NCI-H2227 treated with DMSO at 0.1 percent for 48 hours (cell line): ENCODE measurements at regions not wholly inside any gene's neighbourhood (a gene's known extent, or its start where the extent isn't known, plus 50 kb on each side); places are given as distances from the start of the nearest gene placed in this dataset.
A peak's percentile ranks its signal among the peaks of the same experiment; 100 is the strongest.
"Not testable (repeated sequence)": the region's sequence is repeated elsewhere in the genome, so short reads cannot be mapped to it uniquely, and the experiment has no call there.

Experiments
- DNase-seq: peaks from one replicate; lab custom pipeline; 2025; lab: John Stamatoyannopoulos, UW

DNA sequence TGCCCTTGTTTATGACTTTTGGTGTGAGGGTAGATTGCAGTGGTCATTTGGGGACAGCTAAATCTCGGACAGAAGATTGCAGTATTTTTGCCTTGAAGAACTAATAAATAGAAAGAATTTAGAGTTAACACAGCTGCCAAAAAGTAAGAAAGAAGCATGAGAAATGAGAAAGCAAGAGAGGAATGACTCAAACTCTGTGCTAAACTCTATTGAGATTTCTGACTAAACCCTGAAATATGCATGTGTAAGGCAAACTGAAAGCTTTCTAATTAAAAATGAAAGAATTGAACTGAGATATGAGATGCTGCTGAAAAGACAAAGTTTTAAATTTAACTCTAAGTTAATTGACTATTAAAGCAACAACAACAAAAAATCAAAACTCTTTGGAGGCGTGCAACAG is 791.3 kb downstream of the RAB28 start:
- no peak for DNase-seq

DNA sequence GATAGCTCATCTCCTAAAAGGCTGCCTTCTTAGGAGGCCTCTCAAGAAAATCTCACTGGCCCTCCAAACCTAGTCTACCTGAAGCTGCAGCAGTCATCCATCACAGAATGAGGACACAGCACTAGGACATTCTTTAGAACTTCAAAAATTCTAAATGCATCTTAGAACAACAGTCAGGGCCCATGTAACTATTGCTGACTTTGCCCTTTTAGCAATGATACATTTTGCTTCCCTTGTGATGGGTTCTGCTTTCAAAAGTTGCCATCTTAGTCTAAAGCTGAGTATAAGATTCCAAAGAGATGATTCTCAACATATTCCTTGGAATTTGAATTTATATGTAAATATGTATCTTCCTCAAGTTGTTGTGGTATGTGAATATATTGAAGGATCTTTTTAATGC is 793.0 kb downstream of the RAB28 start:
- no peak for DNase-seq

DNA sequence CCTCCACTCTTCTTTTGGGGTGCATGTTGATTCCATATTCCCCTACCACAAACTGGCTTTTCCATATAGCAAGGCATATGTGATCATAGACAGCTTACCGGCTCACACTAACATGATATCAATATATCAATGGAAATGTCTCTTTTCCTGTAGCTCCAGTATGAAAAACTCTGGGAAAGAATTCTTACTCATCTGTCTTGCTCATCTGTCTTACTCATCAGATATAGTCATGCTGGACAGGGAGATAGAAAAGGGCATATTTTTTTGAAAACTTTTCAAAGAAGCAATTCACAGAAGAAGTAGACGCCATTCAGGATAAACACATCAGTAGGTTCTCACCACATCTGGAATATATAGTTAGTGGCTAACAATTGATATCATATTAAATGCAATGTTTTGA is 794.7 kb downstream of the RAB28 start:
- DNase-seq = no peak

DNA sequence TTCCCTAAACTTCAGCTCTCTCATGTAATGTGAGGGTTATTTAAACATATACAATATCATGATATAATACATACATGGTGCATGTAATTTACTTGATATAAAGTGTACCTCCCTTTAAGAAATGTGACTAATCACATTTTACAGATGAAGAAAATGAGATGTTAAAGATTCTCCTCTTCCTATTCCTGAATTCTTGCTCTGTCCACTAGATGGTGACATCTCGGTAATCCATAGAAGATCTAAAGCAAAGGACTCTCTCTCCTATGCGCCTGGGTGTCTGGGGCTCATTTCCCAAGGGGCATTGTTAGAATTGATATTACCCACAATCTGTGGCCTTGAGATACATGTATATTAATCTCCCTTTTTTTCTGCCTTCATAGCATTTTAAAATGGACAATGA is 804.9 kb downstream of the RAB28 start:
- no peak for DNase-seq

DNA sequence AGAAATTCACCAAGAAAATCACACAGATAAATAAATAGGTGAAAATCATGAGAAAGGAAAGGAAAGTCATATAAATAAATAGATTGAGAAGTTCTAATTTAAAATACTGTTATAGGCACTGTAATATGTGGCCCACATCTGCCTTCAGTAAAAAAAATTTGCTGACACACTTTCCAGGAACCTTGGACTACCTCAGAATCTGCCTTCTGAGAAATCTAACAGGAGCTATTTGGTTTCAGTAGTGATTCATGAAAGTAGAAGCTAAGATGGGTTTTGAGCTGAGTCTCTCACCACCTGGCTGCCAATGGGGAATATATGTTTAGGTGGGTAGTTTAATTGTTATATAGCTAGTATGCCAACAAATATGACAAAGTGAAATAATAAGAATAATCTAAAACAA is 810.0 kb downstream of the RAB28 start:
- no peak for DNase-seq

DNA sequence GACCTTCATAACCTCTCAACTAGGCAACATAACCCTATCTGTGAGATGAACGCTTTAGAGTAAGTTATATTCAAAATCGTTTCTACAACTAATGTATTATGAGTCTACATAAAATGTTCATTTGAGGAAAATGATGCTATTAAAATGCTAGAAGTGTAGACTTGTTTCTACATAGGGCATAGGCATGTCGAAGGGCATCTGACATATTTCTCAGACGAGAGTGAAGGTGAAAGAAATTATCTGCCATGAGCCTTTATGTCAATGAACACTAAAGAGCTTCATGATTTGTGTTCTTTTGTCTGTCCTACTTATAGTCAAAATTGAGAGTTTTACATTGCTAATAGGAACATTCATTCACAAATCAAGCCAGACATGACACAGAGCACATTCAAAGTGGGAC is 811.8 kb downstream of the RAB28 start:
- DNase-seq = no peak

DNA sequence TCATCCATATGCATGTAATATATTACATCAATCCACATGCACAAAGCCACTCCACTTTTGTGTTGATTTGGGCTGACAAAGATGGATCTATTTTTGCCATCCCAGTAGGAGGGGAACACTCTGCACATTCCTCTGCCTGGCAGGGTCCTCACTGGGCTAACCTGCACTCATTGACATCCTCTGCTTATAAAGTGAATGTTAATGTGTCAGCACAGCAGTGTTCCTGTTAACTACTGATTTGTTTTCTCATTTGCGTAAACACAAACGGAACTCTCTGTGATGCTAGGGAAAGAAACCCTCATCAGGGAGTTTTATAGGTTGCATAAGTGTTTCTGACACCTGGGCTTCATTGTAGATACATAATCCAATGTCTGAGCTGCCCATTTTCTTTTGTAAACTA is 826.0 kb downstream of the RAB28 start:
- DNase-seq = no peak

DNA sequence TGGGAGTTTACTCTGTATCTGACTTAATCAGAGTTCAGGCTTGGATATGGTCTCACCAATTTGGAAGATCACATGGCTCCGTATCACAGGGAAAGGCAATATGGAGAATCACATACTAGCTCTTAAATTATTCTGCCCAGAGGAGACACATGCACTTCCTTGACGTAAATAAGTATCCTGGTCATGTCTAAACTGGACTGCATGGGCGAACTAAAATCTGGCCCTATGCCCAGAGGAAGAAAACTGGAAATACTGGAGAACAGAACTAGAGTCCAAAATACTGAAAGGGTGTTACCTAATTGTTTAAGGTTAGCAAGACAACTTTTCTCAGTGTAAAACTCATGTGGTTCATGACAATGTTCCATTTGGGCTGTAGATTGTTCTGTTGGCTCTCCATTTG is 832.3 kb downstream of the RAB28 start:
- DNase-seq = no peak

DNA sequence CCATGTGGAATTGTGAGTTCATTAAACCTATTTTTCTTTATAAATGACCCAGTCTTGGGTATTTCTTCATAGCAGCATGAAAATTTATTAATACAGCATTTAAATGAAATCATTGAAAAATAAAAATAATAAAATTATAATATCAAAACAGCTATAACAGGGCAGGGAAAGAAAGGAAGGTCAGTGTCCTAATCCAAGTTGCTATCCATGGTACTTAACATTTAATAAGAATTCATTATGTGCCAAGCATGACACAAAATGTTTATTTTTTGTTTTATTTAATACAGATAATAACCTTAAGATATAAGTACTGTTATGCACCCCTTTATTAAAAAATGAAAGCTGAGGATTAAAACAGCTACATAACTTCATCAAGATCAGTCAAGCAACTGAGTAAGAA is 838.4 kb downstream of the RAB28 start:
- no peak for DNase-seq

DNA sequence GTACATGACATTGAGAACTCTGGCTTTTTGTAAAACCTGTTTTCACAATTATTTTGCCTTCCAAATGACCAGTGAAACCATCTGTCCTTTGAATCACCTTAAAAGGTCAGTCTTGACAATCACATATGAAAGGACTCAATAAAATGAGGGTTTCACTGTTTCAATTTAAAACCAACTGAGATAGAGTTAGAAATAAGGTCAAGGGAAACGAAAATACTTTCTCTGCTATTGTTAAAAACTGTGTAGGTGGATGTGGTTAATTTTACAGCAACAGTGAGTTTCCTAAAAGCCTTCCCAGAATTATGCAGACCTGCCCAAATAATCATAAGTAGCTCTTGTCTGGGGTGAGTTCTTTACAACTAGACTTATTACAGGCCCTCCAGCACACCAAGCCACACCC is 839.9 kb downstream of the RAB28 start:
- no peak for DNase-seq

DNA sequence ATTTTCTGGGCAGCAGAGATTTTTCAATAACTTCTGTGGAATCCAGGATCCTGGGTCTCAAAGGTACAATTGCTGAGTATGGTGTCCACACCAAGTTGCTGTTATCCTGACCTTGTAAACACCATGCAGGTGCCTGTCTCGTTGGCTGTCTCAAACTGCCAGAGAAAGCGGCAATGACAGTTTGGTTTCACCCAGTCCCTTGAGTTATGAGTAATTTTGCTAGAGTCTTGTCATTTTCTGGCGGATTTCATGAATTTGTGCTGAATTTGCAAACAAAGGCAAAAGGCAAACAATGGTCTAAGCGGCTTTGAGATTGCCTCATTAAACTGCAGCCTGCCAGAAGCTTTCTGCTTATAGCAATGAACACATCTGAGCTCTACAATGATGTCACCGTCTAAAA is 847.9 kb downstream of the RAB28 start:
- no peak for DNase-seq

DNA sequence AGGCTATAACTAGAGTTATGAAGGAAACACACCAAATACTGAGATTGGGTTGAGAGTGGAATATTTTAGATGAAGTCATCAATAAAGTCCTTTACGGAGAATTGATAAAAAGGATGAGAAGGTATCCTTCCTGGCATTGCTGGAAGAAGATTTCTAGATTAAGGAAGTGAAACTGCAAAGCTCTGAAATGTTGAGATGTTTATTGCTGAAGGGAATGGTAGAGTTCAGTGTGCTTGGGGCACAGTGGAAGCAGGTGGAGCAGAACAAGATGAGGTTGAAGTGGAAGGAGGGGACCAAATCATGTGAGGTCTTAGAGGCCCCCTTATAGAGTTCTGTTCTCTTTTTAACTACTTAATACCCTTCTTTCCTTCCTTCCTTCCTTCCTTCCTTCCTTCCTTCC is 848.5 kb downstream of the RAB28 start:
- no peak for DNase-seq

DNA sequence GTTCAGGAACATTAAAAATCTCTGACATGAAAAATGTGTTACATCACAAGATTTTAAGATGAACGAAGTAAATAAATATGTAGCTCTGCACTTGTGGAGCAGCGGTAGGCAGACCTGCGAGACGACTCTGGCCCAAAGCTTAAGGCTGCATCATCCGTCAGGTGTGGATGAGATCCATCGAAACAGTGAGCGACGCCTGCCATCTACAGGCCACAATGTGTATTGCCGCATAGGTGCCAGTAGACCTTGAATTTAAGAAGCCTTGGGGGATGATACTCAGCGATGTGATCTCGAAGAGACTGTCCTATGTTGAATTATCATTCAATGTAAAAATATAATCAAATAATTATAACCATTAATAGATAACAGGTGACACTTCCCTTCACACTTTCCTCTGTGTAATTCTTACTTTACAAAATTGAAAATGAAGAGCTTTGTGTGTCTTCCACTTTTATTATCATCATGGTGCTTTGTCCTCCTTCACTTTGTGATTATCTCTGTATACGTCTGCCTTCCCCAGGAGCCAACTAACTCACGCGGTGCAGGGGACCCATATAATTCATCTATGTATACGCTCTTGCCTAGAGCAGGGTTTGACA is 851.0 kb downstream of the RAB28 start:
- peak; percentile 43 for DNase-seq

DNA sequence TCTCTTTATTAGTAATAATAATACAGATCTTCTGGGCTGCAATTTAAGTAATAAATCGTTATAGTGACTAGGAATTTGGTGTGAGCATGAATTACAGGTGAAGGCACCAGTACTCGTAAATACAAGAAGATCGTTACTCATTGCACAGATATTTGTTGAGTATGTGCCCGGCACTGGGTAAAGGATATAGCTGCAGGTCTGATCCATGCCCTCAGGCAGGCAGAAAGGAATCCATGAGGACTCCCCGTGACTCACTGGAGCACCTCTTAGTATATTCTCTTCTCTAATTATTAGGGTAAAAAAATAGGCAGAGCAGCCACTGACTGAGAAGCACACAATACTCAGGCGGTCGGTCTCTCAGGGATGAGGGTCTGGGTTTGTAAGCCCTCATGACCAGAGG is 868.3 kb downstream of the RAB28 start:
- no peak for DNase-seq

DNA sequence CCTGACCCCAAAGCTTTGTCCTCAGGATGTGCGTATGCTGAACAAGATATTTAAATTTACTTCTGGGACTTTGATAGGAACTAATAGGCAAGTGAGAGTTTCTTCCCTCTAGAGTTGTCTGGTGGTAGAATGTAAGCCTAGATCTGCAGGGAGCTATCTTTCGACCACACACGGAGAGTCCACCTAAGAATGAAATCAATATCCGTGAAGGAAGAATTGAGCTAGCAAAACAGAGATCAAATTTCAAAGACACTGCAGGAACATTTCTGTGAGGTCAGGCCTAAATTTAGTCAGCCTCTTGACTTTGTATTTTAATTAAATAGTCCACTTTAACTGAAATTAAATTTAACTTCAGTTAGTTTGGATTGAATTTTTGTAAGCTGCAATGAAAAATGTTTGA is 871.3 kb downstream of the RAB28 start:
- DNase-seq = no peak

DNA sequence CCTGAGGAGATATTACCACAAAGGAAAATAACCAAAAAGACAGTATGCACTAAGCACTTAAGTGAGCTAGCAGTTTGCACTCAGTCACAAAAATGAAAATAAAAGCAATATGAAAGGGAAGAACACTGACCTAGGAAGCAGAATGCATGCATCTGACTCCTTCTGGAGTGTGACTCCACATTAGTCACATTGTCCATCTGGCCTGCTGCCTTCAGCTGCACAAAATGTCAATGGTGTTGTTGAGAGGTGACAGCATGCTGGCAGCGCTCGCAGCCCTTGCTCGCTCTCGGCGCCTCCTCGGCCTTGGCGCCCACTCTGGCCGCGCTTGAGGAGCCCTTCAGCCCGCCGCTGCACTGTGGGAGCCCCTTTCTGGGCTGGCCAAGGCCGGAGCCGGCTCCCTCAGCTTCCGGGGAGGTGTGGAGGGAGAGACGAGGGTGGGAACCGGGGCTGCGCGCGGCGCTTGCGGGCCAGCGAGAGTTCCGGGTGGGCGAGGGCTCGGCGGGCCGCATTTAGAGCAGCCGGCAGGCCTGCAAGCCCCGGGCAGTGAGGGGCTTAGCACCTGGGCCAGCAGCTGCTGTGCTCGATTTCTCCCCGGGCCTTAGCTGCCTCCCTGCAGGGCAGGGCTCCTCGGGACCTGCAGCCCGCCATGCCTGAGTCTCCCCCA is 874.8 kb downstream of the RAB28 start:
- not testable (repeated sequence) for DNase-seq

DNA sequence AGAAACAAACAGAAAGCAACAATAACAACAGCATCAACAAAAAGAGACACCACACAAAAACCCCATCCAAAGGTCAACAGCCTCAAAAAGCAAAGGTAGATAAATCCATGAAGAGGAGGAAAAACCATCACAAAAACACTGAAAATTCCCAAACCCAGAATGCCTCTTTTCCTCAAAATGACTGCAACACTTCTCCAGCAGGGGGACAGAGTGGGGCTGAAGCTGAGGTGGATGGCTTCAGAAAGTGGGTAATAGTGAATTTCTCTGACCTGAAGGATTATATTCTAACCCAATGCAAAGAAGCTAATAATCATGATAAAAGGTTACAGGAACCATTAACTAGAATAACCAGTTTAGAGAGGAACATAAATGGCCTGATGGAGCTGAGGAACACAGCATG is 888.2 kb downstream of the RAB28 start:
- DNase-seq = no peak

DNA sequence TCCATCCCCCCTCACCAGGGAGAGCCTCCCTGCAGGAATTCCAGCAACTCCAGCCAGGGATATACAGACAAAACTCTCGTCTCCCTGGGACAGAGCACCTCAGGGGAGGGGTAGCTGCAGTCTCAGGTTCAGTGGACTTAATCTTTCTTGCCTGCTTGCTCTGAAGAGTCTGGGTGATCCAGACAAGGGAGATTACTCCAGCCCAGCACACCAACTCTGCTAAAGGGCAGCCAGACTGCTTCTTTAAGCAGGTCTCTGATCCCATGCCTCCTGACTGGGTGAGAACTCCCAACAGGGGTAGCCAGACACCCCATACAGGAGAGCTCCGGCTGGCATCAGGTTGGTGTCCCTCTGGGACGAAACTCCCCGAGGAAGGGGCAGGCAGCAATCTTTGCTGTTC is 888.7 kb downstream of the RAB28 start:
- no peak for DNase-seq

DNA sequence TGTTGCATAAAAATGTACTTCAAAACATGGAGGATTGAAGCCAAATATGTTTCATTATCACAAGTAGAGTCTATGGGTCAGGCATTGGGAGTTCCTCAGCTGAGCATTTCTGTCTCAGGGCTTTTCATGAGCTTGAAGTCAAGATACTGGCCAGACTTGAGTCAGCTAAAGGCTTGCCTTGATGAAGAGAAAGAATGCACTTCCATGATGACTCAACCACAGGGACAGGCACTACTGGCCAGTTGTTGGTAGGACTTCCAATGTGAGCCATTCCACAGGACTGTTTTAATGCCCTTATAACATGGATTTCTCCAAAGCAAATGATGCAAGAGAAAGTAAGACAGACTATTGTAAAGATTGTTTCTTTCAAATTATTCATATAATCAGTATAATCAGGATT is 895.6 kb downstream of the RAB28 start:
- DNase-seq = no peak

DNA sequence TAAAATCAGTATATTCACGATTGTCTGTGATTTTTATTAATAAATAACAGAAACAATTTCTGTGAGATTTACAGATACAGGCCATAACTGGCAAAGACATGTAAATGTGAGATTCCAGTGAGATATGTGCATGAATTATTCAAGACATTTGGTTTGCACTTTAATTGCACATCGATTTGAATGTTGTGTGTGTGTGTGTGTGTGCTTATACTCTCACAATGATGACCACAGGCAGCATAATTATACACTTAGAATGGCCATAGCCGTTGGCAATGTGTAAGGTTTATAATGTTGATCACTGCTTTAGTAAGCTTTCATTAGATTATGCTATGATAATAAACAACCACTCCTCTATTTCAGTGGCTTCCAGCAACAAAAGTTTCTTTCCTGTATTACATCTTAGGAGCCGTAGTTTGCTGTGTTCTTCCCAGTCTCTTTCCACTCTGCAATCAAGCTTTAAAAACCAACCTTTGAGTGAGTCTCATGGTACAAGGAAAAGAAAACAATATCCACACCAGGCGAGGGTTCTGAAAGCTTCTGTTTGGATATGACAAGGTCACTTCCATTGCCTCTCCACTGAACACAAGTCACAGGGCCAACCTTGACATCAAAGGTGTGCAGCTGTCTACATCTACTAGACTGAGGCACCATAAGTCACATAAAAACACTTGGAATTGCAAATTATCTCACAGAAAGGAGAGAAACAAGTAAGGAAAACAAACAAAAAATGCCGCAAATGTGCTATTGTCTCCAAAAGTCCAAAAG is 897.7 kb downstream of the RAB28 start:
- no peak for DNase-seq

DNA sequence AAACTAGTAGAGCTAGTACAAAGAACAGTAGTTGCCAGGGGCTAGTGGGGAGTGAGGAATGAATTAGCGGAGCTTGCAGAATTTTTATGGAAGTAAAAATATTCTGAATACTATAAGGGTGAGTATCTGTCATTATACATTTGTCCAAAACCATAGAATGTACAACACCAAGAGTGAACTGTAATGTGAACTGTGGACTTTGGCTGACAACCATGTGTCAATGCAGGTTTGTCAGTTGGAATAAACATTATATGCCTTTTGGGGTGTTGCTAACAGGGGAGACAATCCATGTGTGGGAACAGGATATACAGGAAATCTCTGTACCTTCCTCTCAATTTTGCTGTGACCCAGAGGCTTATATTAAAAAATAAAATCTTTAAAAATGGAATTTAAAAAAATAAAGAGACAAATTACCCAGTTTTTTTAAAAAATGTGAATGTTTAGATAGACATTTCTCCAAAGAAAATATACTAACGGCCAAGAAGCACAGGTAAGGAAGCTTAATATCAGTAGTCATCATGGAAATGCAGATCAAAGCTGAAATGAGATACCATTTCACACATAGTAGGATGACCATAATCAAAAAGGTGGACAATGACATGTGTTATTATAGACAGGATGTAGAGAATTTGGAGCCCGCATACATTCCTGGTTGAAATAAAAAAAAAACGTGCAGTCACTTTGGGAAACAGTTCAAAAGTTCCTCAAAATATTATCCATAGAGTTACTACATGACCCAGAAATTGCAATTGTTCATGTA is 899.8 kb downstream of the RAB28 start:
- DNase-seq = no peak

DNA sequence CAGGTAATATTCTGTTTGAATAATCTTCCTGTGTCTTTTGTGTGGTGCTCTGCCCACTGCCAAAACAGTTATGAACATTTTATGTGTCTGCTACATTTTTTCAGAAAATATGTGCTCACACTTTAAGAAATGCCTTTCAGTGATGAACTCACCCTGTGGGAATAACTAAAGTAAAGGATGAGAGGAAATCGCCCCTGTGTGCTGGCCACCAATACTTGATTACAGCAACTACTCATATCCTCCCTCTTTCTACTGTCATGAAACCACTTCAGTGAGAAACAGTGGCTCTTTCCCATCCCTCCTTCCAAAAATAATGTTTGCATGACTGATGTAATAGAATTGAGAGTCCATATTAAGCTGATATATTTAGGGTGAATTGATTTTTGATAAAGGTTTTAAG is 900.9 kb downstream of the RAB28 start:
- DNase-seq = no peak

DNA sequence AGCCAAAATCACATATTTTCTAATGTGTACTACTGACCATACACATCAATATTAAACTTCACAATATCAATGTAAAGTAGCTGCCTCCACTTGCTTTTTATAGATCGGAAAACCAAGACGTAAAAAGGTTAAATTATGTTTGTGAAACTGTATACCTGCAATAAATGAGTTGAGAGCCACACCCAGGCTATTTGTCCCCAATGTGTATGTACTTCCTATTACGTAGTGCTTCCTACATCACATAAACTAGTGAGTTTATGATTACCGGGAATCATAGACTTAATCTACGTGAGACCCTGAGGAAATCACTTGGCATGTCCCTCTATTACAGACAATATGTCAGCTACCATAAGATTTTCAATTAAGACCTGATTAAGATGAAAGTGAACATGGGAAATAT is 903.4 kb downstream of the RAB28 start:
- DNase-seq = no peak
